Erythroblast (primary cell): ENCODE measurements at regions not wholly inside any gene's neighbourhood (a gene's known extent, or its start where the extent isn't known, plus 50 kb on each side); places are given as distances from the start of the nearest gene placed in this dataset.
"Not testable (repeated sequence)": the region's sequence is repeated elsewhere in the genome, so short reads cannot be mapped to it uniquely, and the experiment has no call there.

ENCODE experiments used
- DNase-seq, 2 experiments: peaks; one replicate each; lab custom pipeline; 2025; lab: John Stamatoyannopoulos, UW
- GATA1 ChIP-seq: IDR thresholded peaks from 2 replicates; pipeline ENCODE4 v1.6.1; 2011; ENCODE audit warnings: low read depth, mild to moderate bottlenecking, control low read depth, low read length, moderate library complexity
- POLR2A ChIP-seq: IDR thresholded peaks from 2 replicates; pipeline ENCODE4 v1.6.1; 2011; ENCODE audit warnings: mild to moderate bottlenecking, low read length

- DNase-seq: no peak
- TF ChIP-seq GATA1 (no peak), POLR2A (no peak)
Observed at GRCh38 chr5:19229179-19229835, 758.7 kb downstream of the CDH18 start.

- no peak for DNase-seq
- no peak for TF ChIP-seq GATA1
- no peak for TF ChIP-seq POLR2A
Observed at GRCh38 chr5:19233573-19233972, 754.4 kb downstream of the CDH18 start.

GRCh38 chr5:19235101-19235584, 752.9 kb downstream of the CDH18 start:
- no peak for DNase-seq
- TF ChIP-seq GATA1 (no peak), POLR2A (no peak)

- TF ChIP-seq POLR2A (no peak), GATA1 (no peak)
- DNase-seq: no peak
Observed at GRCh38 chr5:19240170-19240569, 747.8 kb downstream of the CDH18 start.

GRCh38 chr5:19241690-19242089, 746.3 kb downstream of the CDH18 start:
- TF ChIP-seq POLR2A (no peak), GATA1 (no peak)
- no peak for DNase-seq

- not testable (repeated sequence) for DNase-seq
Observed at GRCh38 chr5:19246191-19246590, 741.8 kb downstream of the CDH18 start.

- no peak for DNase-seq
Observed at GRCh38 chr5:19247302-19247701, 740.7 kb downstream of the CDH18 start.

GRCh38 chr5:19256036-19256435, 732.0 kb downstream of the CDH18 start:
- no peak for TF ChIP-seq POLR2A
- no peak for TF ChIP-seq GATA1
- no peak for DNase-seq

More at GRCh38 chr5:19247302-19247701, 740.7 kb downstream of the CDH18 start:
- no peak for TF ChIP-seq POLR2A
- no peak for TF ChIP-seq GATA1

GRCh38 chr5:19258686-19259085, 729.3 kb downstream of the CDH18 start:
- TF ChIP-seq GATA1: no peak
- no peak for TF ChIP-seq POLR2A
- no peak for DNase-seq

- TF ChIP-seq POLR2A (no peak), GATA1 (no peak)
- DNase-seq: no peak
Observed at GRCh38 chr5:19261879-19262278, 726.1 kb downstream of the CDH18 start.

- TF ChIP-seq POLR2A (no peak), GATA1 (no peak)
- no peak for DNase-seq
Observed at GRCh38 chr5:19264821-19265220, 723.2 kb downstream of the CDH18 start.

GRCh38 chr5:19266791-19267190, 721.2 kb downstream of the CDH18 start:
- no peak for DNase-seq

GRCh38 chr5:19270153-19270552, 717.8 kb downstream of the CDH18 start:
- DNase-seq: no peak
- TF ChIP-seq POLR2A (no peak), GATA1 (no peak)

More at GRCh38 chr5:19266791-19267190, 721.2 kb downstream of the CDH18 start:
- TF ChIP-seq GATA1 (no peak), POLR2A (no peak)

GRCh38 chr5:19274578-19274977, 713.4 kb downstream of the CDH18 start:
- DNase-seq: no peak
- TF ChIP-seq POLR2A (no peak), GATA1 (no peak)

GRCh38 chr5:19285286-19285685, 702.7 kb downstream of the CDH18 start:
- no peak for DNase-seq
- TF ChIP-seq POLR2A: no peak
- TF ChIP-seq GATA1: no peak

- not testable (repeated sequence) for DNase-seq
Observed at GRCh38 chr5:19287548-19288277, 700.3 kb downstream of the CDH18 start.

- DNase-seq: not testable (repeated sequence)
Observed at GRCh38 chr5:19288311-19288710, 699.7 kb downstream of the CDH18 start.
